ENCODE measurements at regions not wholly inside any gene's neighbourhood (a gene's known extent, or its start where the extent isn't known, plus 50 kb on each side); places are given as distances from the start of the nearest gene placed in this dataset.

DNA sequence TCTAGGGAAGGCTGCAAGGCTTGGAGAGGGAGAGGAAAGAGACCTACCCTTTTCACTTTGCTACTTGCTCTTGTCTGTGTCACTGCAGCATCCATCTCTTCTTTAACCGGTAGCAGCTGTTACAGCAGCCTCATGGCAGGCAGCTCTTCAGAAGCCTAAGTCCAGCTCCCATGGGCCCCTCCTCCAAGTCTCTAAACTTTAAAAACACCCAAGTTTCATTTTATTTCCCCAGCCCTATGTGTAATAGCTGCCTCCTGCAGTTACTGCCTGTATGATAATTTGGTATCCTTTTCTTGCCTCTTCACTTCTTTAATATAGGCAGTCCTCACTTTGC lies 313.1 kb upstream of the PIK3R1 start (continued):
- TF ChIP-seq, protein P1, sequence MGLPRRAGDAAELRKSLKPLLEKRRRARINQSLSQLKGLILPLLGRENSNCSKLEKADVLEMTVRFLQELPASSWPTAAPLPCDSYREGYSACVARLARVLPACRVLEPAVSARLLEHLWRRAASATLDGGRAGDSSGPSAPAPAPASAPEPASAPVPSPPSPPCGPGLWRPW (IDR thresholded peaks at IDR 0.05), result no peak

DNA sequence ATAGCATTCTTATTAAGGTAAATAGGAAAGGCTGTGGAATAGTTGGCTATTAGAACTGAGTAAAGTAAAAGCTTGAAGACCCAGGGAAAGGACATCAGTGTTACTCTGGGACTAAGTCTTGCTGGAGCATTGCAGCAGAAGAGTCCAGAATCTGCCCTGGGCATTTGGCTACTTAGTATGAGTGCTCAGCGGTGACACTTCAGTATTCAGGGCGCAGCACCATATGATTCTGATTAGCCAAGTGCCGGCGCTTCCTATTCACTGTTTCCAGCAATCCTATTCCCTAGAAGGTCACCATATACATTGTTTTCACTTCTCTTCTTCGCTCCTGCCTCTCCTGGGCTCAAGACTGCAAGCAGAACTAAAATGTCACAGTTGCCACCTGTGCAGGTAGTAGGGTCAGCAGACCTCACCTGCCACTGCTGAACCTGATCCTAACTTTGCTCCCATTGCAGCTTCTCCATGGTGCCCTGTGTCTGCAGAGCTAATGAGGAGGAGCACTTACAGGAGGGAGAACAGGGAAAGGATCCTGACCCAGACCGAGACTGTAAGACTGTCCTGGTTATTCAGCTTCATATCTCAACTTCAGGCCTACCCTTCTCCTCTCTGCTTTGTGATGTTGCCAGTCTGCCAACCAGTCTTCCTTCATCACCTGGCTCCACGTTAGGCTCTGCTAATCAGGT lies 313.6 kb upstream of the PIK3R1 start:
- H3K27ac ChIP-seq, result no peak overlapping the region
- ATAC-seq, result no peak
- FAIRE-seq, result no peak
- ChIA-PET CTCF (interaction anchor here (1.7 kb wide), 1 partner anchor 11 kb away, joined by 3 read pairs; no protein-coding TSS in a partner anchor), POLR2A (no interaction called here)
- H3K4me3 ChIP-seq, result no peak overlapping the region
- H3K4me2 ChIP-seq, result no peak overlapping the region
- WGBS (ENCODE audit: missing lambda C conversion rate), result 16% methylated on average over 7 of the region's 7 CpGs
- no peaks in the 10 kb centered on the region for H3K9me3 ChIP-seq
- H3K4me1 ChIP-seq, result no peaks in the 10 kb centered on the region
- TF ChIP-seq, protein P2, sequence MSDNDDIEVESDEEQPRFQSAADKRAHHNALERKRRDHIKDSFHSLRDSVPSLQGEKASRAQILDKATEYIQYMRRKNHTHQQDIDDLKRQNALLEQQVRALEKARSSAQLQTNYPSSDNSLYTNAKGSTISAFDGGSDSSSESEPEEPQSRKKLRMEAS (IDR thresholded peaks at IDR 0.05), result no peak
- TF ChIP-seq ZSCAN20 (CRISPR knock-in tag; IDR thresholded peaks at IDR 0.05), result no peak
- TF ChIP-seq HOXB13 (CRISPR knock-in tag; IDR thresholded peaks at IDR 0.05; ENCODE audit: low read depth), result no peak
- TF ChIP-seq MYC (IDR thresholded peaks at IDR 0.05; ENCODE audit: borderline replicate concordance, low read length), result no peak
- TF ChIP-seq FOXS1 (CRISPR knock-in tag; IDR thresholded peaks at IDR 0.05), result no peak
- DNase-seq (ENCODE audit: low read depth in 1 of 2, low spot score in 1 of 2), result no peak

DNA sequence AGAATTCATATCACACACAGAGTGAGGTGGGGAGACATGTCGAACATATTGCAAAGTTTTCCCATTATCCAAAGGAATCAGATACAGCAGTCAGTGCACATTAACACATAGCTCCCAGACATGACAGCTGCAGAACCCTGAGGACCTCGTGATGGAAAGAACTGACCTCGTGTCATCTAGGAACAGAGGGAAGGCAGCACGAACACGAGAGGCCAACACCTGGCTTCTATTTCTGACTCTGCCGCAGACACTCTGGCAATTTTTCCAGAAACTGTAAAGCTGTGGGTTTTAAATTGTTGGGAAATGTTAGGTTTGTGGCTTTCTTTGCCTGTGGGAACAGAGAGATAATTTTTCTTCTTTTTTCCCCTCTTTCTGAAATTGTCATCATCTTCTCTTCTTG lies 315.0 kb upstream of the PIK3R1 start:
- no peak overlapping the region for H3K4me2 ChIP-seq
- ChIA-PET CTCF (no interaction called here), POLR2A (no interaction called here)
- 16% methylated on average over 6 of the region's 6 CpGs for WGBS (ENCODE audit: missing lambda C conversion rate)
- FAIRE-seq, result no peak
- no peaks in the 10 kb centered on the region for H3K4me1 ChIP-seq
- H3K9me3 ChIP-seq, result no peaks in the 10 kb centered on the region
- no peak overlapping the region for H3K4me3 ChIP-seq
- no peak for ATAC-seq
- H3K27ac ChIP-seq, result no peak overlapping the region
- TF ChIP-seq, protein P3, sequence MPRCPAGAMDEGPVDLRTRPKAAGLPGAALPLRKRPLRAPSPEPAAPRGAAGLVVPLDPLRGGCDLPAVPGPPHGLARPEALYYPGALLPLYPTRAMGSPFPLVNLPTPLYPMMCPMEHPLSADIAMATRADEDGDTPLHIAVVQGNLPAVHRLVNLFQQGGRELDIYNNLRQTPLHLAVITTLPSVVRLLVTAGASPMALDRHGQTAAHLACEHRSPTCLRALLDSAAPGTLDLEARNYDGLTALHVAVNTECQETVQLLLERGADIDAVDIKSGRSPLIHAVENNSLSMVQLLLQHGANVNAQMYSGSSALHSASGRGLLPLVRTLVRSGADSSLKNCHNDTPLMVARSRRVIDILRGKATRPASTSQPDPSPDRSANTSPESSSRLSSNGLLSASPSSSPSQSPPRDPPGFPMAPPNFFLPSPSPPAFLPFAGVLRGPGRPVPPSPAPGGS (IDR thresholded peaks at IDR 0.05), result no peak
- TF ChIP-seq EHMT2 (IDR thresholded peaks at IDR 0.05; ENCODE audit: low read depth) (no peak), PHF8 (IDR thresholded peaks at IDR 0.05; ENCODE audit: borderline replicate concordance, low read depth) (no peak), RARB (CRISPR knock-in tag; IDR thresholded peaks at IDR 0.05) (no peak), HOXB13 (CRISPR knock-in tag; IDR thresholded peaks at IDR 0.05; ENCODE audit: low read depth) (no peak), TP53 (CRISPR knock-in tag; IDR thresholded peaks at IDR 0.05) (no peak), JUNB (IDR thresholded peaks at IDR 0.05) (no peak), ZFP36 (IDR thresholded peaks at IDR 0.05; ENCODE audit: borderline replicate concordance, partially characterized antibody) (no peak), KDM1A (IDR thresholded peaks at IDR 0.05; ENCODE audit: low read depth) (no peak)
- TF ChIP-seq, protein P4, sequence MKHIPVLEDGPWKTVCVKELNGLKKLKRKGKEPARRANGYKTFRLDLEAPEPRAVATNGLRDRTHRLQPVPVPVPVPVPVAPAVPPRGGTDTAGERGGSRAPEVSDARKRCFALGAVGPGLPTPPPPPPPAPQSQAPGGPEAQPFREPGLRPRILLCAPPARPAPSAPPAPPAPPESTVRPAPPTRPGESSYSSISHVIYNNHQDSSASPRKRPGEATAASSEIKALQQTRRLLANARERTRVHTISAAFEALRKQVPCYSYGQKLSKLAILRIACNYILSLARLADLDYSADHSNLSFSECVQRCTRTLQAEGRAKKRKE (CRISPR knock-in tag; IDR thresholded peaks at IDR 0.05; ENCODE audit: low read depth), result no peak
- TF ChIP-seq, protein P5, sequence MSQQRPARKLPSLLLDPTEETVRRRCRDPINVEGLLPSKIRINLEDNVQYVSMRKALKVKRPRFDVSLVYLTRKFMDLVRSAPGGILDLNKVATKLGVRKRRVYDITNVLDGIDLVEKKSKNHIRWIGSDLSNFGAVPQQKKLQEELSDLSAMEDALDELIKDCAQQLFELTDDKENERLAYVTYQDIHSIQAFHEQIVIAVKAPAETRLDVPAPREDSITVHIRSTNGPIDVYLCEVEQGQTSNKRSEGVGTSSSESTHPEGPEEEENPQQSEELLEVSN (IDR thresholded peaks at IDR 0.05; ENCODE audit: borderline replicate concordance, low read depth), result no peak
- TF ChIP-seq, protein P6, sequence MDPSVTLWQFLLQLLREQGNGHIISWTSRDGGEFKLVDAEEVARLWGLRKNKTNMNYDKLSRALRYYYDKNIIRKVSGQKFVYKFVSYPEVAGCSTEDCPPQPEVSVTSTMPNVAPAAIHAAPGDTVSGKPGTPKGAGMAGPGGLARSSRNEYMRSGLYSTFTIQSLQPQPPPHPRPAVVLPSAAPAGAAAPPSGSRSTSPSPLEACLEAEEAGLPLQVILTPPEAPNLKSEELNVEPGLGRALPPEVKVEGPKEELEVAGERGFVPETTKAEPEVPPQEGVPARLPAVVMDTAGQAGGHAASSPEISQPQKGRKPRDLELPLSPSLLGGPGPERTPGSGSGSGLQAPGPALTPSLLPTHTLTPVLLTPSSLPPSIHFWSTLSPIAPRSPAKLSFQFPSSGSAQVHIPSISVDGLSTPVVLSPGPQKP (IDR thresholded peaks at IDR 0.05; ENCODE audit: low read depth, low read length), result no peak
- no peak for DNase-seq (ENCODE audit: low read depth in 1 of 2, low spot score in 1 of 2)
